Neuronal stem cell (in vitro differentiated cells): ENCODE measurements at regions not wholly inside any gene's neighbourhood (a gene's known extent, or its start where the extent isn't known, plus 50 kb on each side); places are given as distances from the start of the nearest gene placed in this dataset.

Source experiments
- DNase-seq: peaks from one replicate; pipeline ENCODE4 v3.0.0-alpha.2; 2013; ENCODE audit warnings: low spot score
- H2AFZ ChIP-seq: one replicate; pipeline ENCODE4 v1.6.1; 2013; ENCODE audit warnings: mild to moderate bottlenecking, low read length, inconsistent platforms
- H2AK5ac ChIP-seq: 2 replicates; pipeline ENCODE4 v1.6.1; 2013; ENCODE audit warnings: low read depth, mild to moderate bottlenecking, inconsistent platforms, low read length, moderate library complexity, mixed read lengths
- H2BK120ac ChIP-seq: 2 replicates; pipeline ENCODE4 v1.6.1; 2013; ENCODE audit warnings: low read depth, mild to moderate bottlenecking, inconsistent platforms, low read length, moderate library complexity, mixed read lengths
- H2BK12ac ChIP-seq: one replicate; pipeline ENCODE4 v1.6.1; 2013; ENCODE audit warnings: low read length, inconsistent platforms
- H2BK15ac ChIP-seq: 2 replicates; pipeline ENCODE4 v1.6.1; 2013; ENCODE audit warnings: mild to moderate bottlenecking, low read length, inconsistent platforms, mixed read lengths
- H2BK5ac ChIP-seq: one replicate; pipeline ENCODE4 v1.6.1; 2013; ENCODE audit warnings: inconsistent platforms, mild to moderate bottlenecking, low read length, moderate library complexity
- H3K14ac ChIP-seq: one replicate; pipeline ENCODE4 v1.6.1; 2013; ENCODE audit warnings: low read length, inconsistent platforms
- H3K18ac ChIP-seq: 2 replicates; pipeline ENCODE4 v1.6.1; 2013; ENCODE audit warnings: low read length, inconsistent platforms
- H3K23ac ChIP-seq: 2 replicates; pipeline ENCODE4 v1.6.1; 2013; ENCODE audit warnings: low read depth, mild to moderate bottlenecking, mixed read lengths, low read length, inconsistent platforms; ENCODE audit not compliant: poor library complexity
- H3K27ac ChIP-seq: replicated peaks from 3 replicates; pipeline ENCODE4 v1.5.1; 2013; ENCODE audit warnings: low read length, inconsistent platforms
- H3K27me3 ChIP-seq, 3 experiments: 2 replicates each; pipeline ENCODE4 v1.6.1; 2013; ENCODE audit warnings: low read length in 3 of 3, mild to moderate bottlenecking in 2 of 3, inconsistent platforms in 1 of 3, low read depth in 1 of 3, mixed read lengths in 1 of 3, moderate library complexity in 1 of 3; ENCODE audit not compliant: control insufficient read depth in 3 of 3, insufficient read depth in 3 of 3
- H3K36me3 ChIP-seq, 2 donors: replicated peaks in 1 of 2; 2 replicates each; pipeline ENCODE4 v1.6.1; 2013; ENCODE audit warnings: low read length in 2 of 2; ENCODE audit not compliant: control insufficient read depth in 2 of 2, insufficient read depth in 2 of 2
- H3K4ac ChIP-seq: 2 replicates; pipeline ENCODE4 v1.6.1; 2013; ENCODE audit warnings: inconsistent platforms, mild to moderate bottlenecking, low read length, moderate library complexity
- H3K4me1 ChIP-seq, 2 donors: 1 replicate in 1 of 2; 2 replicates in 1 of 2; pipeline ENCODE4 v1.6.1; 2013; ENCODE audit warnings: low read length in 2 of 2, low read depth in 1 of 2; ENCODE audit not compliant: control insufficient read depth in 2 of 2, insufficient read depth in 1 of 2
- H3K4me2 ChIP-seq: one replicate; pipeline ENCODE4 v1.6.1; 2013; ENCODE audit warnings: mild to moderate bottlenecking, low read length, inconsistent platforms; ENCODE audit not compliant: insufficient read depth, poor library complexity, severe bottlenecking
- H3K4me3 ChIP-seq, 2 donors: 2 replicates each; pipeline ENCODE4 v1.5.1; 2013; ENCODE audit warnings: low read length in 2 of 2, mild to moderate bottlenecking in 2 of 2, inconsistent platforms in 1 of 2, moderate library complexity in 1 of 2
- H3K79me1 ChIP-seq: one replicate; pipeline ENCODE4 v1.6.1; 2013; ENCODE audit warnings: low read depth, mild to moderate bottlenecking, inconsistent platforms, low read length, moderate library complexity
- H3K9ac ChIP-seq: one replicate; pipeline ENCODE4 v1.6.1; 2013; ENCODE audit warnings: mild to moderate bottlenecking, low read depth, low read length, inconsistent platforms; ENCODE audit not compliant: poor library complexity
- H3K9me3 ChIP-seq, 2 donors: replicated peaks in 1 of 2; 2 replicates each; pipeline versions ENCODE3 to v1.6.1; 2013; ENCODE audit warnings: low read length in 2 of 2, mild to moderate bottlenecking in 2 of 2, inconsistent platforms in 1 of 2, low read depth in 1 of 2, mixed read lengths in 1 of 2, moderate library complexity in 1 of 2; ENCODE audit not compliant: control insufficient read depth in 2 of 2, insufficient read depth in 1 of 2
- H4K8ac ChIP-seq: one replicate; pipeline ENCODE4 v1.6.1; 2013; ENCODE audit warnings: low read depth, mild to moderate bottlenecking, inconsistent platforms, low read length, moderate library complexity
- H4K91ac ChIP-seq: one replicate; pipeline ENCODE4 v1.6.1; 2013; ENCODE audit warnings: low read length, low read depth, mild to moderate bottlenecking, inconsistent platforms; ENCODE audit not compliant: poor library complexity
- WGBS, 2 donors: extraction: QIAGEN DNeasy Blood & Tissue Kit; methylation state at CpG; one replicate each; pipeline ENCODE4 v1.1.7; 2013; ENCODE audit warnings: missing lambda C conversion rate in 2 of 2, mixed read lengths in 1 of 2; ENCODE audit not compliant: insufficient read length in 2 of 2, insufficient replicate concordance in 1 of 2; ENCODE audit errors: extremely low coverage in 2 of 2; 5-methylcytosine and 5-hydroxymethylcytosine counted together

DNA sequence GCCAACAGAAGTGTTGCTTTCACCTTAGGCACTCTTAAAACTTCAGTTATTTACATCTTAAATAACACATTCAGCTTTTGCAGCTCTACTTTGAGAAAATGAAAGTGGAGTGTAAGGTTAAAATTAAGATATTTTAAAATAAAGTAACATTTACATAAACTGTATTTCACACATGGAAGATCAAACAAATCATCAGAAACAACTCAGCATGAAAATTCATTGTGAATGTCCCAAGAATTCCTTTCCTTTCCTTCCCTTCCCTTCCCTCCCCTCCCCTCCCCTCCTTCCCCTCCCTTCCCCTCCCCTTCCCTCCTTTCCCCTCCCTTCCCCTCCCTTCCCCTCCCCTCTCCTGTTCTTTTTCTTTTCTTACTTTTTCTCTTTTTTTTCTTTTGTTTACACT lies 238.0 kb upstream of the DOK6 start:
- no peak overlapping the region for H2BK5ac ChIP-seq
- H3K27ac ChIP-seq: no peak overlapping the region
- DNase-seq: no peak
- no peaks in the 10 kb centered on the region for H3K27me3 ChIP-seq
- no peak overlapping the region for H3K23ac ChIP-seq
- H3K4ac ChIP-seq: no peak overlapping the region
- H2AFZ ChIP-seq: no peak overlapping the region
- H3K9ac ChIP-seq: no peak overlapping the region
- H4K91ac ChIP-seq: no peak overlapping the region
- H2BK15ac ChIP-seq: no peak overlapping the region
- no peak overlapping the region for H2BK12ac ChIP-seq
- no peak overlapping the region for H2BK120ac ChIP-seq
- H3K4me3 ChIP-seq: no peak overlapping the region
- no peak overlapping the region for H3K18ac ChIP-seq
- H3K36me3 ChIP-seq: no peaks in the 10 kb centered on the region
- no peaks in the 10 kb centered on the region for H3K79me1 ChIP-seq
- H4K8ac ChIP-seq: no peak overlapping the region
- H3K9me3 ChIP-seq: peaks cover 0 to 3% of the 10 kb centered on the region in 2 donors
- H3K14ac ChIP-seq: no peak overlapping the region
- no peak overlapping the region for H2AK5ac ChIP-seq
- no peak overlapping the region for H3K4me2 ChIP-seq
- peaks cover 3 to 7% of the 10 kb centered on the region in 2 donors for H3K4me1 ChIP-seq

DNA sequence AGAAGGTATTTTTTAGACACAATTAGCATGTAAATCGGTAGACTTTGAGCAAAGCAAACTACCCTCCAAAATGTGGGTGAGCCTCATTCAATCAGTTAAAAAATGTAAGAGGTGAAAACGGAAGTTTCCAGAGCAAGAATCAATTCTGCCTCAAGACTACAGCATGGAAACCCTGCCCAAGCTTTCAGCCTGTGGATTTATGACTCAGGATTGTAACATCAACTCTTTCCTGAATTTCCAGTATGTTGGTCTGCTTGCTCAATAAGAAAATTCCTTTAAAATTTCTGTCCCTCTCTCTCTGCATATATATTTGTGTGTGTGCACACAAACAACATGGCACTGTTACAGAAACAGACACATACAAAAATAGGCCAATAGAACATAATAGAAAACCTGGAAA lies 228.6 kb upstream of the DOK6 start:
- Histone ChIP-seq H2BK15ac (no peak overlapping the region), H3K4ac (no peak overlapping the region), H4K8ac (no peak overlapping the region), H3K9ac (no peak overlapping the region), H2AK5ac (no peak overlapping the region), H3K79me1 (no peaks in the 10 kb centered on the region), H2BK5ac (no peak overlapping the region), H3K14ac (no peak overlapping the region), H2BK12ac (no peak overlapping the region), H3K36me3 (no peaks in the 10 kb centered on the region), H3K27ac (no peak overlapping the region), H4K91ac (no peak overlapping the region), H3K27me3 (no peaks in the 10 kb centered on the region), H2AFZ (no peak overlapping the region), H3K4me1 (peaks cover 0 to 4% of the 10 kb centered on the region in 2 donors), H3K4me2 (no peak overlapping the region), H3K23ac (no peak overlapping the region), H3K18ac (no peak overlapping the region), H3K4me3 (no peak overlapping the region), H3K9me3 (no peaks in the 10 kb centered on the region), H2BK120ac (no peak overlapping the region)
- WGBS, 2 donors: no CpG with 5 or more reads among the region's 2 CpGs
- DNase-seq: no peak

DNA sequence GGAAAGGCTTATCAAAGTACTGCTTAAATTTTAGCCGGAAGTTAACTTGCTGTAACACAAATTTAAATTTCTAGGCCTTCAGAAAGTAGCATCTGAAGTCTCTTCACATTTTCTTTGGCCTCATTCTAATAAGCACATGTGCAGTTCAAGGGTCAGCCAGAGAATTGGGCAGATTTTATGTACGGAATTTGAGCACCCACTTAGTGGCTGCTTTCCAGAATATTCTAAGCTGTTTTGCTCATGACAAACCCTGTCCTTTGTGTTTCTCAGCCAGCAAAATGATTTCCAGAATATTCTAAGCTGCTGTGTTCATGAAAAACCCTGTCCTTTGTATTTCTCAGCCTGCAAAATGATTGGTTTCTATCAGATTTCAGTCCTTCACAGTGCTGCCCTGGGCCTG lies 225.0 kb upstream of the DOK6 start:
- Histone ChIP-seq H3K4me1 (peaks cover 0 to 4% of the 10 kb centered on the region in 2 donors), H3K9ac (no peak overlapping the region), H3K18ac (no peak overlapping the region), H4K91ac (no peak overlapping the region), H3K27ac (no peak overlapping the region), H3K4me2 (no peak overlapping the region), H3K14ac (peak overlapping the region; percentile 31), H3K4ac (no peak overlapping the region), H2BK15ac (no peak overlapping the region), H2BK5ac (no peak overlapping the region), H4K8ac (no peak overlapping the region), H3K79me1 (no peaks in the 10 kb centered on the region), H3K27me3 (no peaks in the 10 kb centered on the region), H3K23ac (no peak overlapping the region), H3K36me3 (no peaks in the 10 kb centered on the region), H2AK5ac (no peak overlapping the region), H3K4me3 (no peak overlapping the region), H2AFZ (peak overlapping the region; percentile 58), H2BK12ac (no peak overlapping the region), H2BK120ac (no peak overlapping the region), H3K9me3 (no peaks in the 10 kb centered on the region)
- WGBS, 2 donors: no CpG with 5 or more reads among the region's 2 CpGs
- no peak for DNase-seq

DNA sequence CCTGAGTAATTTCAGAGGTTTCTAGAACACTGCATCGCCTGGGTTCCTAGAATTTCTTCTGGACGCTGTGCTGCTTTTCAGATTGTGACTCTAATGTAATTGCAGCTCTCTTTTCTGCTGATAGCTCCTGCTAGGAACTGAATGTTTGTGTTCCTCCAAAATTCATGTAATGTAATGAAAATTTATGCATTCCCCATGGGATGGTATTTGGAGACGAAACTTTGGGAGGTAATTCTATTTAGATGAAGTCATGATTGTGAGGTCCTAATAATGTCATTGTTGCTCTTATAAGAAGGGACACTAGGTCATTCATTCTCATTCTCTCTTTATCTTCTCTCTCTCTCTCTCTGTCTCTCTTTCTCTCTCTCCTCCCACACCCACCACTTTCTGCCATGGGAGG lies 223.9 kb upstream of the DOK6 start:
- no peak for DNase-seq
- no peaks in the 10 kb centered on the region for H3K36me3 ChIP-seq
- no peak overlapping the region for H3K4ac ChIP-seq
- H3K4me3 ChIP-seq: no peak overlapping the region
- WGBS, 2 donors: no CpG with 5 or more reads among the region's 3 CpGs
- H3K27ac ChIP-seq: no peak overlapping the region
- H3K9me3 ChIP-seq: no peaks in the 10 kb centered on the region
- no peaks in the 10 kb centered on the region for H3K79me1 ChIP-seq
- no peak overlapping the region for H4K8ac ChIP-seq
- no peak overlapping the region for H2BK120ac ChIP-seq
- H2BK12ac ChIP-seq: no peak overlapping the region
- H3K9ac ChIP-seq: no peak overlapping the region
- H2AFZ ChIP-seq: no peak overlapping the region
- H2AK5ac ChIP-seq: no peak overlapping the region
- no peak overlapping the region for H3K14ac ChIP-seq
- peaks cover 0 to 4% of the 10 kb centered on the region in 2 donors for H3K4me1 ChIP-seq
- H2BK15ac ChIP-seq: no peak overlapping the region
- no peaks in the 10 kb centered on the region for H3K27me3 ChIP-seq
- no peak overlapping the region for H3K4me2 ChIP-seq
- no peak overlapping the region for H2BK5ac ChIP-seq
- H3K18ac ChIP-seq: no peak overlapping the region
- H4K91ac ChIP-seq: no peak overlapping the region
- H3K23ac ChIP-seq: no peak overlapping the region
